Neuron (in vitro differentiated cells): ENCODE measurements at regions not wholly inside any gene's neighbourhood (a gene's known extent, or its start where the extent isn't known, plus 50 kb on each side); places are given as distances from the start of the nearest gene placed in this dataset.

Experiments used
- H2AFZ ChIP-seq: one replicate; pipeline ENCODE4 v1.6.1; 2013; ENCODE audit warnings: low read depth, mild to moderate bottlenecking, inconsistent platforms, low read length, moderate library complexity
- H3K27me3 ChIP-seq: one replicate; pipeline ENCODE4 v1.6.1; 2013; ENCODE audit warnings: low read length; ENCODE audit not compliant: insufficient read depth
- H3K36me3 ChIP-seq: one replicate; pipeline ENCODE4 v1.6.1; 2013; ENCODE audit warnings: low read length; ENCODE audit not compliant: insufficient read depth
- H3K4me1 ChIP-seq: one replicate; pipeline ENCODE4 v1.6.1; 2013; ENCODE audit warnings: low read length; ENCODE audit not compliant: insufficient read depth
- H3K4me3 ChIP-seq: 2 replicates; pipeline ENCODE4 v1.5.1; 2013; ENCODE audit warnings: mild to moderate bottlenecking, low read length, moderate library complexity
- H3K9me3 ChIP-seq: one replicate; pipeline ENCODE4 v1.6.1; 2013; ENCODE audit warnings: low read length

DNA sequence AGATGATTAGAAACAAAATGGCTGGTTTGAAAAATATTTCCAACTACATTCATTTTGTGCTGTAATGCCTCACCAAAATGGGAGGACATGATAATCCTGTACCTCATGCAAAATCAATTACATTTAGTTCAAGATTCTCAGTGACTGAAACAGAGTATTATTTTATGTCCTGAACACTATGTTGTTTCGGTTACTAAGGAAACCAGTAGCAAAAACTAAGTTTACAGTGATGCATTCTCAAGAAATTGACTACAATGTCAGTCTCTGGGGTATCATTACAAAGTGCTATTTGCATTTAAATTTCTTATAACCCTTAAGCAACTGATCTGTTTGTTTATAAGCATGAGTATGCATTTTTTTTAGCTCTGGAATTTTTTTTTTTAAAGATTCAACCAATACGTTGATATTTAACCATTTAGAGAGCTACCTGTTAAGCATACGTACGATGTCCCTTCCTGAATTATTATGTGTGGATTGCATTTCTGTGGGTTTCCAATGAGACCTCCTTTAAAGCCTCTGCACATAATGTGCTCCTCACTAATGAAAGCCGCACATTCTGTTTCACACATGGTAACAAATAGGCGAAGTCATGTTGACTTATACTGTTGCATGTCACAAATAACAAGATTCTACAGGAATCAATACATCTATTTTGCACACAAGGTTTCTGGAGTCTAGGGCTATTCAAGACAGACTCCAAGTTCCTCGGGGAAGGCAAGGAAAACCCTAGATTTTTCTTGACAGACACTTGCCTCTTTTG, 1035.7 kb downstream of the ADGRL2 start:
- no peaks in the 10 kb centered on the region for H3K36me3 ChIP-seq
- no peak overlapping the region for H3K4me3 ChIP-seq
- H3K27me3 ChIP-seq, result no peaks in the 10 kb centered on the region
- peaks cover 33% of the 10 kb centered on the region for H3K4me1 ChIP-seq
- no peak overlapping the region for H2AFZ ChIP-seq
- no peaks in the 10 kb centered on the region for H3K9me3 ChIP-seq

DNA sequence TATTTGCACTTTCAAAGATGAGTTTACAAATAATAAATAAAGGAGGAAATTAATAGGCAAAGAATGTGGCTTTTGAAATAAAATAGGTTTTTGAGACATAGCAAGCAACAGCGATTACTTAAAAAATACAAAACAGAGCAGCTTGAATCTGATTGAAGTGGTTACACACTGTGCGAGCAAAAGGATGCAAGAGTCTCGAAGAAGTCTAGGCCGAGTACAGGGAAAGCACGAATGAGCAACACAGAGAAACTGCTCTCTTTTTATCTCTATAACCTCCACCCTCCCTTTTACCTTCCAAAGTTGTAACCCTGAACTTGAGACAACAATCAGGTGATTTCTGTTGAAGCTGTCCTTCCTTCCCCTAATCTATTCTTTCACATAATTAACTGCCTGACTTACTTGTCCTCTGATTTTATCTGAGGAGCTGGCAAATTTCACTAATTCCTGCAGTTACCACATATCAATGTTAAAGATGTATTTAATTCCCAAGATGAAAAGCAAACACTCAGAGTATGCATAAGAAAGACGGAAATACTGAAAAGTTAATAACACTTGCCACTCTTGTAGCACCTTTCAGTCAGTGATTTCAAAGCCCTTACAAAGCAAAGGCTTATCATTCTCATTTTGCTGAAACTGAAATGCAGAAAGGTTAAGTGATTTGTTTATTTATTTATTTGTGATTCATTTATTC, 1030.1 kb downstream of the ADGRL2 start:
- Histone ChIP-seq H2AFZ (no peak overlapping the region), H3K9me3 (no peaks in the 10 kb centered on the region), H3K36me3 (no peaks in the 10 kb centered on the region), H3K27me3 (no peaks in the 10 kb centered on the region), H3K4me3 (no peak overlapping the region), H3K4me1 (no peaks in the 10 kb centered on the region)

DNA sequence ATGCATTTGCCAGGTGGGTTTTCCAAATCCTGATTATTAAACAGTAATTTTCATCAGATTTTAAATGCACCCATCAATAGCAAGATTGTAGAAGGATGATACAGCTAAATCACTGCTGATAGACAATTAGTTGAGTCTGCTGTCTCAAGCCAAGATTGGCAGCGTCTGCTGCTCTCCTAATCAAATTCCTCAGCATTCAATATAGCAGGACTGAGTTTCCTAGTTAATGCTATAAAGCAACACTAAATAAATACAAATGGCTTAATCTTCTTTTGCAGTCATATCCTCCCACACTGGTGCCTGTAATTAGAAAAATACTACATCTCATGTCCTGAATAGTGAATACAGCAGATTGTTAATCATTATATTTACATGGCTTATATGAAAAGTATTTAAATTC, 1028.8 kb downstream of the ADGRL2 start:
- H3K27me3 ChIP-seq, result no peaks in the 10 kb centered on the region
- no peaks in the 10 kb centered on the region for H3K36me3 ChIP-seq
- no peak overlapping the region for H2AFZ ChIP-seq
- H3K4me3 ChIP-seq, result no peak overlapping the region
- no peaks in the 10 kb centered on the region for H3K4me1 ChIP-seq
- H3K9me3 ChIP-seq, result no peaks in the 10 kb centered on the region

DNA sequence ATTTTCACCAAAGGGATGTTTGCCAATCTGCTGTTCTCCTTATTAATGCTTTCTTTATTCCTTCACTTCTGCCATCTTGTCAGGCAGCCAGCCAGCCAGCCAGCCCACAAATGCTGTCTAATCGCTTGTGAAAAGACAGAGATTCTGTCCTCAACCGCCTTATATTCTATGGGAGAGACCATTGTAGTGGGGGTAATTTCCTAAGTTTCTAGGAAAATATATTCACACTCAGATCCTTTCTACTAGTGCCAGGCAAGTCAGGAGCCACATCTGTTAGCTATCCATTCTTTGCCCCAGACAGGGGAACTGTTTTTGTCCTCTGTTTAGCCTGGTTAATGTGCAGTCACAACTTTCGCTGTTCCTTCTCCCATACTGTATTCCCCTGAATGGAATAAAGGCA, 1023.1 kb downstream of the ADGRL2 start:
- Histone ChIP-seq H3K9me3 (no peaks in the 10 kb centered on the region), H3K36me3 (no peaks in the 10 kb centered on the region), H3K4me1 (no peaks in the 10 kb centered on the region), H2AFZ (peak overlapping the region; percentile 43), H3K27me3 (no peaks in the 10 kb centered on the region), H3K4me3 (no peak overlapping the region)

DNA sequence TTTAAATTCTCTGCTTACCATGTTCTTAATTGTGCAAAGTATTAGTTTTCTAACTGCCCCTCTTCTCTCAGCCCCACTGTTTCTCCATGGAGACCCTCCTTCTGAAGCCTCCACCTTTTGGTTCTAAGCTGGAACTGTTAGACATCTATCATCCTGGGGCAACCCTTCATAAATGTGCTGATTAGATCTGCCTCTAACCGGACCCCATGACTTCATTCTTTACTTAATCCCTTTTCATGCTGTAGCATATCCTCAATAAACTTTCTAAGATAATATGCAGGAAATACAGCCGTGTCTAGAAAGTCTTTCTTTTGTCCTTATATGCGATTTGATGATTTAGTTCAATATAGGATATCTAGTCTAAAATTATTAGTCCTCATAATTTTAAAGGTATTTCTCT, 1020.1 kb downstream of the ADGRL2 start:
- no peaks in the 10 kb centered on the region for H3K4me1 ChIP-seq
- no peaks in the 10 kb centered on the region for H3K27me3 ChIP-seq
- H3K9me3 ChIP-seq, result peaks cover 2% of the 10 kb centered on the region
- no peak overlapping the region for H2AFZ ChIP-seq
- H3K4me3 ChIP-seq, result no peak overlapping the region
- H3K36me3 ChIP-seq, result no peaks in the 10 kb centered on the region

DNA sequence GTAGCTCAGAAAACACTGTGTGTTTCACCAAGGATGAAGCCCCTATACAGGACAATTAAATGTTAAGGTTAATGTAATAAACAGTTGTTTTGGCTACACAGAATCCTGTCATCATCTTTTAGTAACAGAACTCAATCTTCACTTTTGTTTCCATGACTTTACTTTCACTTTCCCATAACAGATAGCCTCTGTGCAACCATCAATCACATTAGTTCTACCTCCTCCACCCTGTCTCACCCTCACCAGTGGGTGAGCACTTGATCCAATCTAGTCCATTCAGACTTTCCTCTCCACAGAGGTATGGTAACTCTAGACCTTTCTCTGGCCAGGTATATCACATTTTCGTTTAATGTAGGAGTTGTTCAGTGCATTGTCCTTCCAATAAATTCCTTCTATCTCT, 1018.5 kb downstream of the ADGRL2 start:
- Histone ChIP-seq H3K36me3 (no peaks in the 10 kb centered on the region), H3K9me3 (peaks cover 2% of the 10 kb centered on the region), H3K4me1 (no peaks in the 10 kb centered on the region), H3K4me3 (no peak overlapping the region), H2AFZ (no peak overlapping the region), H3K27me3 (no peaks in the 10 kb centered on the region)

DNA sequence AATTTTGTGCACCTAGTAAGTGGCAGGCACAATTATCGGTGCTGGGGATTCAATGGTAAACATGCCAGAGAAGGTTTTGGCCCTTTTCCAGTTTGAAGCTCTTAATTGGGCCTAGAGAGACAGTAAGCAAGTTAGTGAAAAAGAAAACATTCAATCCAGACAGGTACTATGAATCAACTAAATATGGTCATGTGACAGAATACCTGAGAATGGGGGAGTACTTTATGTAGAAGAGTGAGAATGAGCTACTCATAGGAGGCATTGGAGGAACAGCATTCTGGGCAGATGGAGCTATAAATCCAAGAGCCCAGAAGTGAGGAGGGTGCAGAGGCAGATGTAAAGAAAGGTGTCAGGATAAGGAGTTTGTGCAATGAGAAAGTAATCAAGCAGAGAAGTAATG, 1017.9 kb downstream of the ADGRL2 start:
- Histone ChIP-seq H3K4me3 (no peak overlapping the region), H3K36me3 (no peaks in the 10 kb centered on the region), H3K27me3 (no peaks in the 10 kb centered on the region), H2AFZ (no peak overlapping the region), H3K9me3 (peaks cover 2% of the 10 kb centered on the region), H3K4me1 (no peaks in the 10 kb centered on the region)

DNA sequence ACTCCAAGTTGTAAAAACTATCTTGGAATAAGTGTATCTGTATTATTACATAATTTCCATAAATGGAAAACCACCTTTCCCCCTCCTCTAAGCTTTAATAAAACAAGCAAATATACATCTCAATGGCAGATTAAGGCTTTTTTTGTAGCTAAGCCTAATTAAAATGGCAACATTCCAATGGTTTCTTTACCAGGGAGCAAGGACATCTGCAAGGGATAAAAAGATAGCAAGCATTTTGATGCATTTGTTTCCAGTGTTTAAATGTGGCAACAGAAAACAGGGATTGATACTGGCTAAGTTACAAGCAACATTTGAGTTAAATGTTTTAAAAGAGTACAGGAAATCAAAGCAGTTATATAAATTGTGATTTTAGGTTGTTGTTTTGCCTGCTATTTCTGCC, 1012.7 kb downstream of the ADGRL2 start:
- no peak overlapping the region for H3K4me3 ChIP-seq
- H3K9me3 ChIP-seq, result peaks cover 2% of the 10 kb centered on the region
- no peaks in the 10 kb centered on the region for H3K27me3 ChIP-seq
- H3K36me3 ChIP-seq, result no peaks in the 10 kb centered on the region
- no peak overlapping the region for H2AFZ ChIP-seq
- H3K4me1 ChIP-seq, result no peaks in the 10 kb centered on the region

DNA sequence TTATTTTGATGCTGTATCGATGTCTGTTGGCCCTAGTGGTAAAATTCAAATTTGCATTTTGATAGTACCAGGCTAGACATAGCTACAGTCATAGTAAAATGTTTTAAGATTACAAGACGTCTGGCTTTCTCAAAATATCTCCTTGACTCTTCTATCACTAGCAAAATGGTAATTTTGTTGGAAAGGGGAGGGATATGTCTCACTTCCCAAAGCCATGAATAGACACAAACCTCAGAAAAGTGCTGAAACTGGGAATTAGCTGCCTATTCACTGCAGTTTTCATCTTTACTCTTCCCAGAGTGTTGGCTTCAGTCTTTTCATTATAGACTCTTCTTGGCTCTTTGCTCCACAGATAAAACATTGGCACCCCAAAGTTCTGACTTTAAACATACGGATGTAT, 1009.9 kb downstream of the ADGRL2 start:
- no peak overlapping the region for H2AFZ ChIP-seq
- H3K36me3 ChIP-seq, result no peaks in the 10 kb centered on the region
- no peak overlapping the region for H3K4me3 ChIP-seq
- H3K4me1 ChIP-seq, result peaks cover 3% of the 10 kb centered on the region
- H3K9me3 ChIP-seq, result no peaks in the 10 kb centered on the region
- no peaks in the 10 kb centered on the region for H3K27me3 ChIP-seq

DNA sequence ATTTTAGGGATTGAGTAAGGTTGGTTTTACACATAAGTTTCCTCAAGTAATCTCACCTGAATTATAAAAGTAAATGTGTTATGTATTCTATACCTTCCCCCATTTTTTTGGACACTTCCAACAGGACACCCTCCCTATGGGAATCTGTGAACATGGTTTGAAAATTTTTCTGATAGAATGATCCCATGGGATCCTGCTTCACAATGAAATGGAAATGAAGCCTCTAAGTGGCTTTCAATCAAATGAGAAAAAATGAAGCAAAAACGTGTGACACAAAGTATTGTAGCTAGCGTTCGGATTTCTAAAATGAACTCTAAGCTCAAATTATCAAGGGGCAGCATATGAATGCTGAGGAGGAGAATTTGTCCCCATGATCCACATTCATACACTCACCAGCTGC, 1006.8 kb downstream of the ADGRL2 start:
- H3K36me3 ChIP-seq, result no peaks in the 10 kb centered on the region
- H3K27me3 ChIP-seq, result no peaks in the 10 kb centered on the region
- H3K4me3 ChIP-seq, result no peak overlapping the region
- H3K4me1 ChIP-seq, result peaks cover 3% of the 10 kb centered on the region
- no peaks in the 10 kb centered on the region for H3K9me3 ChIP-seq
- no peak overlapping the region for H2AFZ ChIP-seq

DNA sequence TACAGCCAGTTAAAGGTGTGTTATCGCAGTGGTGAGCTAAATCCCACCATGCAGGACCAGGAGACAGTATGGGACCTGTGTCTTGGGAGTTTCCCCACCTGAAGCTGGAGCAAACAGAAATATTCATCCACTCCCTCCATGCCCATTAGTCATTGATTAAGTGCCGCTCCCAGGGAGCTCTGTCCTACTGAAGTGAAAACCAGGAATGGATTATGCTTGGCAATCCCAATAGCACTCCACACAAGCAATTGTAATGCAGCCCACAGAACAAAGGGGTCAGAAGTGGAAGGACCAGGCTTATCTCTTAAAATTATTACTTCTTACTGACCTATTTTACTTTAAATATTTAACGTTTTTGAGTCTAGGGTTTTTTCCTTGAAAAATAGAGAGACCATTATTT, 1005.4 kb downstream of the ADGRL2 start:
- H3K4me1 ChIP-seq, result peaks cover 7% of the 10 kb centered on the region
- no peak overlapping the region for H2AFZ ChIP-seq
- no peak overlapping the region for H3K4me3 ChIP-seq
- H3K9me3 ChIP-seq, result no peaks in the 10 kb centered on the region
- no peaks in the 10 kb centered on the region for H3K36me3 ChIP-seq
- no peaks in the 10 kb centered on the region for H3K27me3 ChIP-seq

DNA sequence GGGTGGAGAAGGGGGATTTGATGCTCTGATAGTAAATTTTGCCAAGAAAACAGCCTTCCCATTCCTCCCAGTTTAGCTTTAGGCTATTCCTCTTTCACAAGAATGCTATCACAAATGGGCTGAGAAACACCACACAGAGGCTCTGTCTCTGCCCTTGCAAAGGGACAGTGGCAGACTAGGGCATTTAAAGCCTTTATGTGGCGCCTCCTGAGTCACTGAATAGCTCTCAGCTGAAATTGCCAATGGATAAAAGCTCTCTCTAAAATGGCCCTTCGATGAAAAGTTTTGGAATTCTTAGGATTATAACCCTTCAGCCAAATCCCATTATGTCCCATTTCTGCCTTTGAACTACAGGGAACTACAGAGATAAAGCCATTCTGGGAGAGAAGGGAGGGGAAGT, 1000.4 kb downstream of the ADGRL2 start:
- no peaks in the 10 kb centered on the region for H3K9me3 ChIP-seq
- no peak overlapping the region for H2AFZ ChIP-seq
- peaks cover 11% of the 10 kb centered on the region for H3K4me1 ChIP-seq
- H3K27me3 ChIP-seq, result no peaks in the 10 kb centered on the region
- H3K36me3 ChIP-seq, result no peaks in the 10 kb centered on the region
- H3K4me3 ChIP-seq, result no peak overlapping the region

DNA sequence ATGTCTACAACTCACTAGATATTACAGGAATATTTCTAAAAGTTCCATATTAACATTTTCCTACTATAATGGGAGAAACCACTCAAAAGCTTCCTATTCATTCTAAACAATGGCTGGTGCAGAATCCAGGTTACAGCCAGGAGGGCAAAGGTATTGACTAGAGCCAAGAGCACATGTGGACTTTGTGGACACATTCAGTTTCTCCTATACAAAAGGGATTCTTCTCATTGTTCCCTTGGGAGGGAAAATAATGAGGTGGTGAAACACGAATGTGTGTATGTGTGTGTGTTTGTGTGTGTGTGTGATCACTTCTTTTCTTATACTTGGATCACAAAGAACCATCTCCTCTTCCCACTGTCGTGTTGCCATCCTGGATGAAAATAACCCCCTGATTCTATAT, 1000.0 kb downstream of the ADGRL2 start:
- H2AFZ ChIP-seq, result no peak overlapping the region

DNA sequence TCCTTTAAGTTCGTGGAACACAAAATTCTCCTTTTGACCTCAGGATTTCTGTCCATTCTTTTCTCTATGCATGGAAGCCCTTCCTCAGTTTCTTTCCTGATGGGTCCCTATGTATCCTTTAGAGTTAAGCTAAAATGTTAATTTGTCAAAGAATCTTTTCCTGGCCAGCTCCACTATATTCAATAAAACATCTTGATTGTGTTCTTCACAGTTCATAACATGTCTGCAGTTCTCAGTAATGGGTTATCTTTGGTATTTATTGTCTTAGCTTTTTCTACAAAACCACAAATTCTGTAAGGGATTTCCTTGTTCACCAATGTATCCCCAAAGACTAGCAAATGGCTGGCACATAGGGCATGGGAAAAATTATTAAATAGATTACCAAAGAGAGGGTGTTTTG, 998.5 kb downstream of the ADGRL2 start:
- Histone ChIP-seq H3K36me3 (no peaks in the 10 kb centered on the region), H3K4me3 (no peak overlapping the region), H2AFZ (no peak overlapping the region), H3K9me3 (no peaks in the 10 kb centered on the region), H3K4me1 (peaks cover 11% of the 10 kb centered on the region), H3K27me3 (no peaks in the 10 kb centered on the region)

More for the DNA sequence above, 1000.0 kb downstream of the ADGRL2 start:
- Histone ChIP-seq H3K36me3 (no peaks in the 10 kb centered on the region), H3K27me3 (no peaks in the 10 kb centered on the region), H3K4me3 (no peak overlapping the region), H3K9me3 (no peaks in the 10 kb centered on the region), H3K4me1 (peaks cover 11% of the 10 kb centered on the region)
